ENCODE measurements at regions not wholly inside any gene's neighbourhood (a gene's known extent, or its start where the extent isn't known, plus 50 kb on each side); places are given as distances from the start of the nearest gene placed in this dataset.

- TF ChIP-seq NRL (CRISPR knock-in tag; IDR thresholded peaks at IDR 0.05; ENCODE audit: borderline replicate concordance) = no peak
- TF ChIP-seq ZFP36L1 (CRISPR knock-in tag; IDR thresholded peaks at IDR 0.05) = no peak
- no peak for TF ChIP-seq ZBTB26 (CRISPR knock-in tag; IDR thresholded peaks at IDR 0.05; ENCODE audit: borderline replicate concordance)
- no peak for TF ChIP-seq ZBTB3 (CRISPR knock-in tag; IDR thresholded peaks at IDR 0.05; ENCODE audit: borderline replicate concordance, low read depth)
- TF ChIP-seq ZNF232 (CRISPR knock-in tag; IDR thresholded peaks at IDR 0.05; ENCODE audit: borderline replicate concordance) = 0 out of 2 replicates have a peak, but pooled peaks have one; percentile 27
- TF ChIP-seq FOXP4 (CRISPR knock-in tag; IDR thresholded peaks at IDR 0.05) = peak; percentile 59; the same call in 1 of the 2 replicates
- TF ChIP-seq CSRNP1 (CRISPR knock-in tag; IDR thresholded peaks at IDR 0.05) = no peak
- TF ChIP-seq POLR2G (IDR thresholded peaks at IDR 0.05; ENCODE audit: low read depth, low read length) = peak; percentile 49; the same call in 1 of the 2 replicates
- no peak for TF ChIP-seq CREB1 (IDR thresholded peaks at IDR 0.05)
- no peak for TF ChIP-seq CREB1 (CRISPR knock-in tag; IDR thresholded peaks at IDR 0.05)
- TF ChIP-seq HNF4A (CRISPR knock-in tag; IDR thresholded peaks at IDR 0.05) = peak; percentile 55; the same call in 1 of the 2 replicates
- TF ChIP-seq ZNF362 (CRISPR knock-in tag; IDR thresholded peaks at IDR 0.05; ENCODE audit: borderline replicate concordance) = peak; percentile 50; the same call in 1 of the 2 replicates
- TF ChIP-seq ZNF124 (CRISPR knock-in tag; IDR thresholded peaks at IDR 0.05) = 0 out of 2 replicates have a peak, but pooled peaks have one; percentile 62
- TF ChIP-seq ZNF710 (CRISPR knock-in tag; IDR thresholded peaks at IDR 0.05; ENCODE audit: borderline replicate concordance) = peak; percentile 69; the same call in 1 of the 2 replicates
- peak; percentile 85 for TF ChIP-seq ZNF768 (CRISPR knock-in tag; IDR thresholded peaks at IDR 0.05)
- no peak for TF ChIP-seq ZNF484 (CRISPR knock-in tag; IDR thresholded peaks at IDR 0.05; ENCODE audit: borderline replicate concordance, low read depth)
Measured at GRCh38 chr2:19020144-19021099, 338.0 kb downstream of the OSR1 start (continued).
